ENCODE measurements at regions not wholly inside any gene's neighbourhood (a gene's known extent, or its start where the extent isn't known, plus 50 kb on each side); places are given as distances from the start of the nearest gene placed in this dataset.

DNA sequence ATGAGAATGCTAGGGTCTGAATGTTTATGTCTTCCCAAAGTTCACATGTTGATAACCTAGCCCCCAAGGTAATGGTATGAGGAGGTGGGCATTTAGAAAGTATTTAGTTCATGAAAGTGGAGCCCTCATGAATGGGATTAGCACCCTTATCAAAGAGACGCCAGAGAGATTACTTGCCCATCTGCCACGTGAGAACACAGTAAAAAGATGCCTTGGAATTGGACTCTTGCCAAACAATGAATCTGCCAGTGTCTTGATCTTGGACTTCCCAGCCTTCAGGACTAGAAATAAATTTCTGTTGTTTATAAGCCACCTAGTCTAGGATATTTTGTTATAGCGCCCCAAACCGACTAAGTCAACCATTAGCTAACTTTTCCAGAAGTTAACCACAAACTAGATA is 92.0 kb upstream of the SLC38A4 start:
- Histone ChIP-seq H3K4me3 (no peak overlapping the region), H3K27ac (no peak overlapping the region), H3K9me3 (replicated peaks) (peaks cover 3% of the 10 kb centered on the region; the same call in 1 of the 2 replicates), H3K4me1 (replicated peaks) (peaks cover 56% of the 10 kb centered on the region), H3K36me3 (peaks cover 7% of the 10 kb centered on the region; the same call in 1 of the 2 replicates), H3K27me3 (replicated peaks) (no peaks in the 10 kb centered on the region)
- DNase-seq (ENCODE audit: low read depth in 1 of 2, low spot score in 2 of 2) = peak in 1 of 2 experiments; percentile 77

DNA sequence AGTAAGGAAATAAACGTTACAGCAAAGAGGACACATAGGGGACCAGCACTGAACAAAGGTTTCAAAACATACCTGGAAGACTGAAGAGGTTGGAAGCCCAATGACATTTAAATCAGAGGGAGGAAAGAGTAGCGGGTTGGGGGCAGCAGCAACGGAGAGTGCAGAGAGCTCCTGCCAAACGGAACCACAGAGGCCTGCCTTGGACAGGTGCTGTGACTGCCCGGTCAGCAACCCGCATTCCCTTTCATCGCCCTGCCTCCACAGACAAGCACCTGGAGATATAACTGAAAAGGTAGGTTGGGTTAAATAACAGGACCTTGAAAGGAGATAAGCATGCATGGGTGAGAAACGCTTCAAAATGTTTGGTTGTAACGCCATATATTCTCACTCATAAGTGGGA is 92.8 kb upstream of the SLC38A4 start:
- Histone ChIP-seq H3K27ac (no peak overlapping the region), H3K4me1 (replicated peaks) (peaks cover 56% of the 10 kb centered on the region), H3K27me3 (replicated peaks) (no peaks in the 10 kb centered on the region)

GRCh38 chr12:46919666-46920400 is 94.0 kb upstream of the SLC38A4 start:
- peaks cover 7% of the 10 kb centered on the region; the same call in 1 of the 2 replicates for H3K36me3 ChIP-seq
- no peaks in the 10 kb centered on the region for H3K27me3 ChIP-seq (replicated peaks)
- peaks cover 49% of the 10 kb centered on the region for H3K4me1 ChIP-seq (replicated peaks)
- no peak overlapping the region for H3K27ac ChIP-seq
- H3K9me3 ChIP-seq (replicated peaks) = no peaks in the 10 kb centered on the region
- DNase-seq (ENCODE audit: low read depth in 1 of 2, low spot score in 2 of 2) = peak in 1 of 2 experiments; percentile 84
- H3K4me3 ChIP-seq = no peak overlapping the region

More for the DNA sequence above, 92.8 kb upstream of the SLC38A4 start:
- Histone ChIP-seq H3K4me3 (no peak overlapping the region), H3K36me3 (peaks cover 7% of the 10 kb centered on the region; the same call in 1 of the 2 replicates), H3K9me3 (replicated peaks) (peaks cover 2% of the 10 kb centered on the region; the same call in 1 of the 2 replicates)
- peak in 1 of 2 experiments; percentile 92 for DNase-seq (ENCODE audit: low read depth in 1 of 2, low spot score in 2 of 2)

- no peak overlapping the region for H3K27ac ChIP-seq
- DNase-seq (ENCODE audit: low read depth in 1 of 2, low spot score in 2 of 2) = peak in 1 of 2 experiments; percentile 32
- peaks cover 7% of the 10 kb centered on the region; the same call in 1 of the 2 replicates for H3K36me3 ChIP-seq
- no peaks in the 10 kb centered on the region for H3K27me3 ChIP-seq (replicated peaks)
- H3K4me1 ChIP-seq (replicated peaks) = peaks cover 42% of the 10 kb centered on the region
- no peaks in the 10 kb centered on the region for H3K9me3 ChIP-seq (replicated peaks)
- no peak overlapping the region for H3K4me3 ChIP-seq
Measured at GRCh38 chr12:46920499-46920898, 94.7 kb upstream of the SLC38A4 start.

DNA sequence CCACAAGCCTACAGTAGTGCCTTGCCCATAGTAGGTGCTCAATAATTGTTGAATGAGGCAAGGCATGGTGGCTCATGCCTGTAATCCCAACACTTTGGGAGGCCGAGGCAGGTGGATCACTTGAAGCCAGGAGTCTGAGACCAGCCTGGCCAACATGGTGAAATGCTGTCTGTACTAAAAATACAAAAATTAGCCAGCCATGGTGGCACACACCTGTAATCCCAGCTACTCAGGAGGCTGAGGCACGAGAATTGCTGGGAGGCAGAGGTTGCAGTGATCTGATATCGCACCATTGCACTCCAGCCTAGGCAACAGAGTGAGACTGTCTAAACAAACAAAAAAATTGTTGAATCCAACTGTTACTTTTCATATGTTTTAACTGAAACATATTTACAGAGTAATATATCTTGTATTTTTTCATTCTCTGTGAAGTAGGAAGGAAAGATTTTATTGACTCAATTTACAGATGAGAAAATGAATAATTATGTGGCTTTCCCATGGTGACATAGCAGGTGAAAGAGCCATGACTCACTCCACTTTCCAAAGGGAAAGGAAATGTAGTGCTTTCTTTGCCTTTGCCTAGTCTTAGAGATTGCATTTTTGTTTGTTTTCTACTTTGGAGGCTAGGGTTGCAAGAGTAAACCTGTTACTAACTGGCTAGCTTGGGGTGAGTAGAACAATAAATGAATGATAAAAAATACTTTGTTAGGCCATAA is 95.4 kb upstream of the SLC38A4 start:
- H3K9me3 ChIP-seq (replicated peaks) = no peaks in the 10 kb centered on the region
- peaks cover 35% of the 10 kb centered on the region for H3K4me1 ChIP-seq (replicated peaks)
- DNase-seq (ENCODE audit: low read depth in 1 of 2, low spot score in 2 of 2) = peak; percentile 89 to 100
- H3K36me3 ChIP-seq = peaks cover 7% of the 10 kb centered on the region; the same call in 1 of the 2 replicates
- no peaks in the 10 kb centered on the region for H3K27me3 ChIP-seq (replicated peaks)
- H3K4me3 ChIP-seq = no peak overlapping the region
- peak overlapping the region; percentile 9 for H3K27ac ChIP-seq

DNA sequence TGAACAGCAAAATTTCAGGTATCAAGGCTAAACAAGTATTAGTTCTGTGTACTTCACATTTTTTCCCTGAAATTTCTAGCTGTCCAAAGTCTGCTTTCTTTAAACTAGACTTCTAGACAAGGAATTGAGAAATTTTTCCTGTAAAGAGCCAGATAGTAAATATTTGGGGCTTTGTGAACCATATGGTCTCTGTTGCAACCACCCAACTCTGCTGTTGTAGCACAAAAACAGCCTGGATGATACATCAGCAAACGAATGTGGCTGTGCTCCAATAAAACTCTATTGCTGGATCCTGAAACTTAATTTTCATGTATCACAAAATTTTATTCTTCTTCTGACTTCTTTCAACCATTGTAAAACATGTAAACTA is 96.0 kb upstream of the SLC38A4 start:
- Histone ChIP-seq H3K9me3 (replicated peaks) (no peaks in the 10 kb centered on the region), H3K27me3 (replicated peaks) (no peaks in the 10 kb centered on the region), H3K27ac (peak overlapping the region; percentile 9), H3K36me3 (peaks cover 7% of the 10 kb centered on the region; the same call in 1 of the 2 replicates), H3K4me3 (no peak overlapping the region), H3K4me1 (replicated peaks) (peaks cover 30% of the 10 kb centered on the region)
- no peak for DNase-seq (ENCODE audit: low read depth in 1 of 2, low spot score in 2 of 2)

- H3K4me1 ChIP-seq (replicated peaks) = peaks cover 7% of the 10 kb centered on the region
- H3K36me3 ChIP-seq = no peaks in the 10 kb centered on the region
- H3K9me3 ChIP-seq (replicated peaks) = no peaks in the 10 kb centered on the region
- peak in 1 of 2 experiments; percentile 37 for DNase-seq (ENCODE audit: low read depth in 1 of 2, low spot score in 2 of 2)
- H3K27ac ChIP-seq = no peak overlapping the region
- H3K27me3 ChIP-seq (replicated peaks) = no peaks in the 10 kb centered on the region
- no peak overlapping the region for H3K4me3 ChIP-seq
Measured at GRCh38 chr12:46926526-46926925, 100.7 kb upstream of the SLC38A4 start.

GRCh38 chr12:46930101-46930500 is 104.3 kb upstream of the SLC38A4 start:
- DNase-seq (ENCODE audit: low read depth in 1 of 2, low spot score in 2 of 2) = no peak
- no peaks in the 10 kb centered on the region for H3K27me3 ChIP-seq (replicated peaks)
- no peak overlapping the region for H3K4me3 ChIP-seq
- H3K36me3 ChIP-seq = no peaks in the 10 kb centered on the region
- H3K9me3 ChIP-seq (replicated peaks) = no peaks in the 10 kb centered on the region; the same call in 1 of the 2 replicates
- H3K27ac ChIP-seq = no peak overlapping the region
- H3K4me1 ChIP-seq (replicated peaks) = no peaks in the 10 kb centered on the region

- no peak overlapping the region for H3K27ac ChIP-seq
- peak; percentile 83 to 98 for DNase-seq (ENCODE audit: low read depth in 1 of 2, low spot score in 2 of 2)
Measured at GRCh38 chr12:46933947-46934346, 108.2 kb upstream of the SLC38A4 start.

DNA sequence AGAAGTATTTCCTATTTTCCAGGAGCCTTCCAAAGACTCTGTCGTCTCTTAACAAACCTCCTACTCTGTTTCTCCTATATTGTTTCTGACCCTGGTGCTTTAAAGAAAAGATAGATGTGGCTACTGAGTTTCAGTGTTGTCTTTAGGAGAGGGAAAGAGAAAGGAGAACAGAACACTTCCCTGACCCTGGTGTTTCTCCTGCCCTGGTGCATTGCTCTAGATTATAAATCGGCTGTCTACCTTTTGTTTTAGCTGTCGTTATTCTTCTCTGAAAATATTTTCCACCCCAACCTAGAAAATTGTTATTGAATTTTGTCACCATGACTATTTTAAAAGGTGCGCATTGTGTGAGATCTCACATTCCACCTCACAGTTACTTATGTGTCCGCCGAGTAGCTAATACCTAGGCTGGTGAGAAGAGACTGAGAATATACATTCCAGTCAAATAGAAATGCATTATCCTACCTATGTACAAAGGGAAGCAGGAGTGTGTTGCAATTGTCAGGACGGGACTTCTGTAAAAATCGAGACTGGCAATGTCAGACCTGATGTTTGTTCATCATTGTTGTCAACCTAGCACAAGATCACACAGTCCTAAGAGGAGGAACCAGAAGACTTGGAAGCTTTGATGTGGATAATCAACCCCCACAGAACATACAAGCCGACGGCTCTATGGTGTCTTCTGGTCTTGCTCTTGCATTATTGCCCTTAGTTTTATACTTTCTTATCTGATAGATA is 108.7 kb upstream of the SLC38A4 start:
- Histone ChIP-seq H3K4me3 (no peak overlapping the region), H3K27me3 (replicated peaks) (no peaks in the 10 kb centered on the region), H3K4me1 (replicated peaks) (peaks cover 17% of the 10 kb centered on the region), H3K27ac (no peak overlapping the region), H3K36me3 (no peaks in the 10 kb centered on the region), H3K9me3 (replicated peaks) (no peaks in the 10 kb centered on the region; the same call in 1 of the 2 replicates)
- DNase-seq (ENCODE audit: low read depth in 1 of 2, low spot score in 2 of 2) = peak in 1 of 2 experiments; percentile 69

More at GRCh38 chr12:46933947-46934346, 108.2 kb upstream of the SLC38A4 start:
- no peak overlapping the region for H3K4me3 ChIP-seq
- no peaks in the 10 kb centered on the region for H3K27me3 ChIP-seq (replicated peaks)
- no peaks in the 10 kb centered on the region; the same call in 1 of the 2 replicates for H3K9me3 ChIP-seq (replicated peaks)
- no peaks in the 10 kb centered on the region for H3K36me3 ChIP-seq
- H3K4me1 ChIP-seq (replicated peaks) = peaks cover 17% of the 10 kb centered on the region

DNA sequence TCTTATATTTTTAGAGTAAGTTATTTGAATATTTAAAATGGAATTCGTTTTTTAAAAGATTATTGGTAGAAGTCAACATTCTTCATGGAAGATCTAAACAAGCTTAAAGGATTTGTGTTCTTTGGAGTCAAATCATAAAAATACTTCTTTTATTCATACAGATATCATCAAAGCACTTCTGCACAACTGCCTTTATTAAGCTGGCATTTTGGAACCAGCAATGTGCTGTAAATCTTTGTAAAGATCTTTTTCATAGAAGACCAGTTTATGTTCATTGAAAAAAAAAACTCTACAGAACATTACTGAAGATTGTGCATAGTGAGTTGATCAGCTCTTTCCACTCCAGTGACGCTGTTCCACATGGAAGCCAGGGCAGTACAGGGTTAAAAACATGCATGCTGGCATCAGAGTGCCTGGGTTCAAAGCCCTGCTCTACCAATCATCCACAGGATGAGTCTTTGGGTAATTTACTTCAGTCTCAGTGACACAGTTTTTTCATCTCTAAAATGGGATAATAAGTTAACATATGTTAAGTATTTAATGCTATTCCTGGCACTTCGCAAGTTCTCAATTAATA is 109.6 kb upstream of the SLC38A4 start:
- Histone ChIP-seq H3K27me3 (replicated peaks) (no peaks in the 10 kb centered on the region), H3K27ac (no peak overlapping the region), H3K36me3 (no peaks in the 10 kb centered on the region), H3K4me1 (replicated peaks) (peaks cover 17% of the 10 kb centered on the region), H3K4me3 (no peak overlapping the region), H3K9me3 (replicated peaks) (no peaks in the 10 kb centered on the region; the same call in 1 of the 2 replicates)
- DNase-seq (ENCODE audit: low read depth in 1 of 2, low spot score in 2 of 2) = peak in 1 of 2 experiments; percentile 77

- Histone ChIP-seq H3K4me3 (no peak overlapping the region), H3K4me1 (replicated peaks) (peaks cover 17% of the 10 kb centered on the region), H3K27me3 (replicated peaks) (no peaks in the 10 kb centered on the region), H3K9me3 (replicated peaks) (no peaks in the 10 kb centered on the region; the same call in 1 of the 2 replicates), H3K36me3 (no peaks in the 10 kb centered on the region), H3K27ac (no peak overlapping the region)
- peak; percentile 66 to 75 for DNase-seq (ENCODE audit: low read depth in 1 of 2, low spot score in 2 of 2)
Measured at GRCh38 chr12:46936042-46936441, 110.2 kb upstream of the SLC38A4 start.

DNA sequence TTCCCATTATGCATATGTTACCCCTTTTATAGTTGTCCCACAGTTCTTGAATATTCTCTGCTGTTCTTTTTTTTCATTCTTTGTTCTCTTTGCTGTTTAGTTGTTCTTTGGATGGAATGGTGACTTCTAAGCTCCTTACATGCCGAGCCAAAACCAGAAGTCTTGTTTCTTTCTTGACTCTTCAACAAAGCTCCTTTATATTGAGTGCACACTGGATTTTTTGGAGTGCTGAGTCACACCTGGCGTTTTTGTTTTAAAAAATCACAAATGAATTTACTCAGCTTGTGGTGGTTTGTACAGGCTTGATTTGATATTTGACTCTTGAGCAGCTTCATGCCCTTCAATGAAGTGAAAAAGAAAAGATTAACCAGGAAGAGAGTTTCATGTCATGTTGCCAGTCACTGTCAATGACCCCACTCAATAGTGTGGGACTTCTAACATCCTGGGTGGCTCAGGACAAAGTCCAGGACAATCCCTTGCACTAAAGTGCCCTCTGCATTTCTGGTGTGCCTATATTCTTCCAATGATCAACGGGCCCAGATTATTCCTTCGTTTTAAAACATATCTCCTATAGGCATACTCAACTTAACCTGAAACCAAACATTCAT is 112.4 kb upstream of the SLC38A4 start:
- Histone ChIP-seq H3K4me3 (no peak overlapping the region), H3K36me3 (no peaks in the 10 kb centered on the region), H3K4me1 (replicated peaks) (peaks cover 34% of the 10 kb centered on the region), H3K9me3 (replicated peaks) (no peaks in the 10 kb centered on the region), H3K27ac (peak overlapping the region; percentile 13), H3K27me3 (replicated peaks) (no peaks in the 10 kb centered on the region)
- peak; percentile 80 to 97 for DNase-seq (ENCODE audit: low read depth in 1 of 2, low spot score in 2 of 2)
